ENCODE measurements at regions not wholly inside any gene's neighbourhood (a gene's known extent, or its start where the extent isn't known, plus 50 kb on each side); places are given as distances from the start of the nearest gene placed in this dataset.
A peak's percentile ranks its signal among the peaks of the same experiment; 100 is the strongest.
"Not testable (repeated sequence)": the region's sequence is repeated elsewhere in the genome, so short reads cannot be mapped to it uniquely, and the experiment has no call there.

GRCh38 chr5:88622890-88623289 is 260.1 kb downstream of the MEF2C start:
- not testable (repeated sequence) for DNase-seq (ENCODE audit: low read depth in 2 of 3, low spot score in 2 of 3)

- DNase-seq (ENCODE audit: low read depth in 2 of 3, low spot score in 2 of 3) = not testable (repeated sequence)
These were observed 267.2 kb downstream of the MEF2C start for GRCh38 chr5:88615767-88616166.

GRCh38 chr5:88613051-88613450 is 269.9 kb downstream of the MEF2C start:
- DNase-seq (ENCODE audit: low read depth in 2 of 3, low spot score in 2 of 3) = no peak

- DNase-seq (ENCODE audit: low read depth in 2 of 3, low spot score in 2 of 3) = no peak
These were observed 272.4 kb downstream of the MEF2C start for GRCh38 chr5:88610586-88610985.

GRCh38 chr5:88607492-88607891 is 275.5 kb downstream of the MEF2C start:
- DNase-seq (ENCODE audit: low read depth in 2 of 3, low spot score in 2 of 3) = no peak

- no peak for DNase-seq (ENCODE audit: low read depth in 2 of 3, low spot score in 2 of 3)
These were observed 276.4 kb downstream of the MEF2C start for GRCh38 chr5:88606626-88607025.

- no peak for DNase-seq (ENCODE audit: low read depth in 2 of 3, low spot score in 2 of 3)
These were observed 276.8 kb downstream of the MEF2C start for GRCh38 chr5:88606173-88606572.

- peak in 2 of 3 donors; percentile 3 to 29 for DNase-seq (ENCODE audit: low read depth in 2 of 3, low spot score in 2 of 3)
These were observed 280.4 kb downstream of the MEF2C start for GRCh38 chr5:88602584-88602983.

GRCh38 chr5:88594441-88594840 is 288.5 kb downstream of the MEF2C start:
- DNase-seq (ENCODE audit: low read depth in 2 of 3, low spot score in 2 of 3) = no peak

- DNase-seq (ENCODE audit: low read depth in 2 of 3, low spot score in 2 of 3) = no peak
These were observed 294.4 kb downstream of the MEF2C start for GRCh38 chr5:88588609-88589008.

- no peak for DNase-seq (ENCODE audit: low read depth in 2 of 3, low spot score in 2 of 3)
These were observed 299.5 kb downstream of the MEF2C start for GRCh38 chr5:88583471-88583870.

- DNase-seq (ENCODE audit: low read depth in 2 of 3, low spot score in 2 of 3) = no peak
These were observed 289.7 kb upstream of the TMEM161B start for GRCh38 chr5:88558366-88558765.

GRCh38 chr5:88557881-88558280 is 289.2 kb upstream of the TMEM161B start:
- no peak for DNase-seq (ENCODE audit: low read depth in 2 of 3, low spot score in 2 of 3)

- no peak for DNase-seq (ENCODE audit: low read depth in 2 of 3, low spot score in 2 of 3)
These were observed 288.5 kb upstream of the TMEM161B start for GRCh38 chr5:88557131-88557530.

- no peak for DNase-seq (ENCODE audit: low read depth in 2 of 3, low spot score in 2 of 3)
These were observed 287.8 kb upstream of the TMEM161B start for GRCh38 chr5:88556406-88556805.

- DNase-seq (ENCODE audit: low read depth in 2 of 3, low spot score in 2 of 3) = peak in 2 of 3 donors; percentile 8 to 45
These were observed 287.0 kb upstream of the TMEM161B start for GRCh38 chr5:88555674-88556073.

GRCh38 chr5:88553986-88554385 is 285.3 kb upstream of the TMEM161B start:
- no peak for DNase-seq (ENCODE audit: low read depth in 2 of 3, low spot score in 2 of 3)

GRCh38 chr5:88553136-88553875 is 284.7 kb upstream of the TMEM161B start:
- no peak for DNase-seq (ENCODE audit: low read depth in 2 of 3, low spot score in 2 of 3)

GRCh38 chr5:88552426-88552825 is 283.8 kb upstream of the TMEM161B start:
- DNase-seq (ENCODE audit: low read depth in 2 of 3, low spot score in 2 of 3) = no peak

- DNase-seq (ENCODE audit: low read depth in 2 of 3, low spot score in 2 of 3) = no peak
These were observed 283.2 kb upstream of the TMEM161B start for GRCh38 chr5:88551724-88552345.

GRCh38 chr5:88550736-88551135 is 282.1 kb upstream of the TMEM161B start:
- DNase-seq (ENCODE audit: low read depth in 2 of 3, low spot score in 2 of 3) = no peak

GRCh38 chr5:88548136-88548805 is 279.6 kb upstream of the TMEM161B start:
- no peak for DNase-seq (ENCODE audit: low read depth in 2 of 3, low spot score in 2 of 3)

All from hematopoietic multipotent progenitor cell (in vitro differentiated cells).